ENCODE measurements at regions not wholly inside any gene's neighbourhood (a gene's known extent, or its start where the extent isn't known, plus 50 kb on each side); places are given as distances from the start of the nearest gene placed in this dataset.

DNA sequence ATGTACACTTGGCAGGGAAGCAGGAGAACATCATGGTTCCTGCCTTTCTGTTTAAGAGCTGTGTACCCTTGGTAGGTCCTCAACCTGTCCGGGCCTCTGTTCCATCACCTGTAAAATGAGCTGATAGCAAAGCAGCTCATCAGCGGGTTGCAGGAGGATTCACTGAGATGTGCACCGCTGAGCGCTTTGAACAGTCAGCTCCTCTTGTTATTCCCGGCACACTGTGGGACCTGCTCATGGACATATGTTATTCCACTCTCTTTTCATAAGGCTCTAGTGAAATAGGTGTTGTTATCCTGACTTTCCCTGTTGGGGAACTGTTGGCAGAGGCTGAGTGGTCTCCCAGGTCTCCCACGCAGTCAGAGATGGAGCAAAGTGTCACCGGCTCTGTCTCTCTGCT lies 497.5 kb upstream of the ZMIZ1 start:
- RAD21 ChIA-PET (ENCODE audit: low non-redundant PET in 1 of 2, low total read pairs in 2 of 2, uncharacterized antibody in 2 of 2, unreplicated experiment in 2 of 2) = no interaction called here
- H3K9ac ChIP-seq (ENCODE audit: low read length) = no peak overlapping the region
- CTCF ChIA-PET = no interaction called here
- POLR2A ChIA-PET = no interaction called here
- H3K27me3 ChIP-seq (ENCODE audit: insufficient read depth, low read length) = peaks cover 14% of the 10 kb centered on the region
- H3K27ac ChIP-seq (ENCODE audit: low read depth, low read length) = no peak overlapping the region
- no peaks in the 10 kb centered on the region for H3K4me1 ChIP-seq (ENCODE audit: control insufficient read depth in 1 of 2, insufficient read depth in 2 of 2, low read length in 2 of 2)
- ATAC-seq = no peak
- no peak overlapping the region for H3K4me3 ChIP-seq (replicated peaks in 1 of 2; ENCODE audit: low read depth in 1 of 2, low read length in 2 of 2)
- no peak for DNase-seq (ENCODE audit: low read depth, low spot score)
- no peaks in the 10 kb centered on the region for H3K9me2 ChIP-seq (ENCODE audit: insufficient read depth)
- BruUV-seq (replicated peaks) = no TSS peak
- no peak overlapping the region for H3K4me2 ChIP-seq (ENCODE audit: low read length)
- intact Hi-C loops (cut with micrococcal nuclease) = no loop called here
- H3K79me2 ChIP-seq (ENCODE audit: insufficient read depth, low read length) = no peaks in the 10 kb centered on the region
- H3K9me3 ChIP-seq (ENCODE audit: control insufficient read depth in 1 of 2, insufficient read depth in 1 of 2, low read depth in 1 of 2, low read length in 2 of 2) = no peaks in the 10 kb centered on the region
- TF ChIP-seq SRF (IDR thresholded peaks at IDR 0.05; ENCODE audit: low read depth) = no peak
- H4K20me1 ChIP-seq (ENCODE audit: insufficient read depth) = no peaks in the 10 kb centered on the region
- no peak overlapping the region for H2AFZ ChIP-seq (ENCODE audit: low read depth, low read length, poor library complexity, severe bottlenecking)
- H3K36me3 ChIP-seq (ENCODE audit: control insufficient read depth in 1 of 2, insufficient read depth in 2 of 2, low read length in 2 of 2) = no peaks in the 10 kb centered on the region

DNA sequence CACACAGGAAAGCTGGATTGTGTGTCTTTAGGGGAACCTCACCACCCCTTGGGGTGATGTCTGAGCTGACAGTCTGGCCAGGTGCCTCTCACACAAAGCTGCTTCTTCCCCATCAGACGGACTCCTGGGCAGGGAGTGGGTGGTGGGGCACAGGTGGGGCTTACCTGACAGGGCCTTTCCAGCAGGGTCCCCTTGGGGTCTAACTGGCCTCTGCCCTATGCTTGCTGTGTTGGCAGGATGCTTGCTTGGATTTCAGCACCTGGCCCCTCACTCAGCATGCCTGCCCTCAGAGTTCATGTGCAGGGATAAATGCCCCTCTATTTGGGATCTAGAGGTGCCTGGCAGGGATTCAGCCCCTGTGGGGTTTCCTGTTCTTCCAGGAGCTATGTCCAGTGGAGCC lies 496.9 kb upstream of the ZMIZ1 start:
- no TSS peak for BruUV-seq (replicated peaks)
- Histone ChIP-seq H3K27me3 (ENCODE audit: insufficient read depth, low read length) (peaks cover 8% of the 10 kb centered on the region), H3K4me3 (replicated peaks in 1 of 2; ENCODE audit: low read depth in 1 of 2, low read length in 2 of 2) (no peak overlapping the region), H4K20me1 (ENCODE audit: insufficient read depth) (no peaks in the 10 kb centered on the region), H3K4me2 (ENCODE audit: low read length) (no peak overlapping the region), H3K36me3 (ENCODE audit: control insufficient read depth in 1 of 2, insufficient read depth in 2 of 2, low read length in 2 of 2) (no peaks in the 10 kb centered on the region), H3K9me3 (ENCODE audit: control insufficient read depth in 1 of 2, insufficient read depth in 1 of 2, low read depth in 1 of 2, low read length in 2 of 2) (no peaks in the 10 kb centered on the region), H3K79me2 (ENCODE audit: insufficient read depth, low read length) (no peaks in the 10 kb centered on the region), H2AFZ (ENCODE audit: low read depth, low read length, poor library complexity, severe bottlenecking) (no peak overlapping the region), H3K4me1 (ENCODE audit: control insufficient read depth in 1 of 2, insufficient read depth in 2 of 2, low read length in 2 of 2) (no peaks in the 10 kb centered on the region), H3K9me2 (ENCODE audit: insufficient read depth) (no peaks in the 10 kb centered on the region), H3K27ac (ENCODE audit: low read depth, low read length) (no peak overlapping the region), H3K9ac (ENCODE audit: low read length) (no peak overlapping the region)
- ChIA-PET RAD21 (ENCODE audit: low non-redundant PET in 1 of 2, low total read pairs in 2 of 2, uncharacterized antibody in 2 of 2, unreplicated experiment in 2 of 2) (no interaction called here), POLR2A (no interaction called here), CTCF (no interaction called here)
- intact Hi-C loops (cut with micrococcal nuclease) = no loop called here
- no peak for DNase-seq (ENCODE audit: low read depth, low spot score)
- TF ChIP-seq FOSL1 (IDR thresholded peaks at IDR 0.05; ENCODE audit: low read depth) (no peak), EZH2 (IDR thresholded peaks at IDR 0.05) (no peak), JUND (IDR thresholded peaks at IDR 0.05) (no peak), EZH2phosphoT487 (IDR thresholded peaks at IDR 0.05; ENCODE audit: borderline replicate concordance) (no peak)
- TF ChIP-seq, protein P1, sequence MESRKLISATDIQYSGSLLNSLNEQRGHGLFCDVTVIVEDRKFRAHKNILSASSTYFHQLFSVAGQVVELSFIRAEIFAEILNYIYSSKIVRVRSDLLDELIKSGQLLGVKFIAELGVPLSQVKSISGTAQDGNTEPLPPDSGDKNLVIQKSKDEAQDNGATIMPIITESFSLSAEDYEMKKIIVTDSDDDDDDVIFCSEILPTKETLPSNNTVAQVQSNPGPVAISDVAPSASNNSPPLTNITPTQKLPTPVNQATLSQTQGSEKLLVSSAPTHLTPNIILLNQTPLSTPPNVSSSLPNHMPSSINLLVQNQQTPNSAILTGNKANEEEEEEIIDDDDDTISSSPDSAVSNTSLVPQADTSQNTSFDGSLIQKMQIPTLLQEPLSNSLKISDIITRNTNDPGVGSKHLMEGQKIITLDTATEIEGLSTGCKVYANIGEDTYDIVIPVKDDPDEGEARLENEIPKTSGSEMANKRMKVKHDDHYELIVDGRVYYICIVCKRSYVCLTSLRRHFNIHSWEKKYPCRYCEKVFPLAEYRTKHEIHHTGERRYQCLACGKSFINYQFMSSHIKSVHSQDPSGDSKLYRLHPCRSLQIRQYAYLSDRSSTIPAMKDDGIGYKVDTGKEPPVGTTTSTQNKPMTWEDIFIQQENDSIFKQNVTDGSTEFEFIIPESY (IDR thresholded peaks at IDR 0.05; ENCODE audit: extremely low read depth, insufficient replicate concordance, low read length) = no peak
- no peak for ATAC-seq

Data from HCT116 (cell line).